ENCODE measurements at regions not wholly inside any gene's neighbourhood (a gene's known extent, or its start where the extent isn't known, plus 50 kb on each side); places are given as distances from the start of the nearest gene placed in this dataset.

GRCh38 chr1:82606546-82606945 is 805.8 kb downstream of the ADGRL2 start:
- H3K9me3 ChIP-seq (ENCODE audit: control insufficient read depth, low read length): no peaks in the 10 kb centered on the region
- H3K79me2 ChIP-seq: no peaks in the 10 kb centered on the region
- TF ChIP-seq, protein P1, sequence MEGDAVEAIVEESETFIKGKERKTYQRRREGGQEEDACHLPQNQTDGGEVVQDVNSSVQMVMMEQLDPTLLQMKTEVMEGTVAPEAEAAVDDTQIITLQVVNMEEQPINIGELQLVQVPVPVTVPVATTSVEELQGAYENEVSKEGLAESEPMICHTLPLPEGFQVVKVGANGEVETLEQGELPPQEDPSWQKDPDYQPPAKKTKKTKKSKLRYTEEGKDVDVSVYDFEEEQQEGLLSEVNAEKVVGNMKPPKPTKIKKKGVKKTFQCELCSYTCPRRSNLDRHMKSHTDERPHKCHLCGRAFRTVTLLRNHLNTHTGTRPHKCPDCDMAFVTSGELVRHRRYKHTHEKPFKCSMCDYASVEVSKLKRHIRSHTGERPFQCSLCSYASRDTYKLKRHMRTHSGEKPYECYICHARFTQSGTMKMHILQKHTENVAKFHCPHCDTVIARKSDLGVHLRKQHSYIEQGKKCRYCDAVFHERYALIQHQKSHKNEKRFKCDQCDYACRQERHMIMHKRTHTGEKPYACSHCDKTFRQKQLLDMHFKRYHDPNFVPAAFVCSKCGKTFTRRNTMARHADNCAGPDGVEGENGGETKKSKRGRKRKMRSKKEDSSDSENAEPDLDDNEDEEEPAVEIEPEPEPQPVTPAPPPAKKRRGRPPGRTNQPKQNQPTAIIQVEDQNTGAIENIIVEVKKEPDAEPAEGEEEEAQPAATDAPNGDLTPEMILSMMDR (IDR thresholded peaks at IDR 0.05): no peak
- no peaks in the 10 kb centered on the region for H3K4me1 ChIP-seq
- H3K9ac ChIP-seq: no peak overlapping the region
- H3K27ac ChIP-seq: no peak overlapping the region
- no peak overlapping the region for H3K4me2 ChIP-seq (ENCODE audit: low read length)
- no peaks in the 10 kb centered on the region for H3K36me3 ChIP-seq (ENCODE audit: control insufficient read depth, insufficient read depth, low read length)
- H3K27me3 ChIP-seq (ENCODE audit: control insufficient read depth, insufficient read depth, low read length): no peaks in the 10 kb centered on the region
- H2AFZ ChIP-seq: no peak overlapping the region
- no peak overlapping the region for H3K4me3 ChIP-seq (ENCODE audit: low read depth, low read length)

- H3K27ac ChIP-seq: no peak overlapping the region
- H3K4me3 ChIP-seq (ENCODE audit: low read depth, low read length): no peak overlapping the region
- TF ChIP-seq, protein P1 (IDR thresholded peaks at IDR 0.05): no peak
These were observed 803.8 kb downstream of the ADGRL2 start for GRCh38 chr1:82604524-82604923.

DNA sequence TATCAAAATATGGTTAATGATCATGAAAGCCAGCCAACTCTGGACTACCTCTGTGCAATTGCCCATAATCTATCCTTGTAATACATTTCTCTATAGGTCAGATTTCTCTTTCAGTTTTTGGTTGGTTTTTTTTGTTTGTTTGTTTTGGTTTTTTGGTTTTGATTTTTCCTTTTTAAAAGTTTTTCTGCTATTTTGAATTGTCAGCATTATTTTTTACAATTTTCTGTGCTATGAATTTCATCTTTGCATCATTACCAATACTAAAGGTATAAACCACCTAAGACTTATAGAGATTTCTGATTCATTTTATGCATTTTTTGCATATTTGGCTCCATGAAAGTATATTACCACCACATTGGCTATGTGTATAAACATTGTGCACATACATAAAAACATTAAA is 799.6 kb downstream of the ADGRL2 start:
- no peaks in the 10 kb centered on the region for H3K79me2 ChIP-seq
- H3K27ac ChIP-seq: no peak overlapping the region
- no peaks in the 10 kb centered on the region for H3K27me3 ChIP-seq (ENCODE audit: control insufficient read depth, insufficient read depth, low read length)
- no peak overlapping the region for H3K9ac ChIP-seq
- no peak overlapping the region for H3K4me3 ChIP-seq (ENCODE audit: low read depth, low read length)
- no peak overlapping the region for H2AFZ ChIP-seq
- no peak overlapping the region for H3K4me2 ChIP-seq (ENCODE audit: low read length)
- no peaks in the 10 kb centered on the region for H3K4me1 ChIP-seq
- TF ChIP-seq, protein P1 (IDR thresholded peaks at IDR 0.05): no peak
- H3K9me3 ChIP-seq (ENCODE audit: control insufficient read depth, low read length): no peaks in the 10 kb centered on the region
- no peaks in the 10 kb centered on the region for H3K36me3 ChIP-seq (ENCODE audit: control insufficient read depth, insufficient read depth, low read length)

More at GRCh38 chr1:82604524-82604923, 803.8 kb downstream of the ADGRL2 start:
- no peaks in the 10 kb centered on the region for H3K36me3 ChIP-seq (ENCODE audit: control insufficient read depth, insufficient read depth, low read length)
- H3K4me2 ChIP-seq (ENCODE audit: low read length): no peak overlapping the region
- no peaks in the 10 kb centered on the region for H3K4me1 ChIP-seq
- H2AFZ ChIP-seq: no peak overlapping the region
- H3K79me2 ChIP-seq: no peaks in the 10 kb centered on the region
- H3K27me3 ChIP-seq (ENCODE audit: control insufficient read depth, insufficient read depth, low read length): no peaks in the 10 kb centered on the region
- no peaks in the 10 kb centered on the region for H3K9me3 ChIP-seq (ENCODE audit: control insufficient read depth, low read length)
- H3K9ac ChIP-seq: no peak overlapping the region

GRCh38 chr1:82598812-82599211 is 798.1 kb downstream of the ADGRL2 start:
- Histone ChIP-seq H3K27me3 (ENCODE audit: control insufficient read depth, insufficient read depth, low read length) (no peaks in the 10 kb centered on the region), H3K27ac (no peak overlapping the region), H3K36me3 (ENCODE audit: control insufficient read depth, insufficient read depth, low read length) (no peaks in the 10 kb centered on the region), H3K4me1 (no peaks in the 10 kb centered on the region), H3K4me3 (ENCODE audit: low read depth, low read length) (no peak overlapping the region), H2AFZ (no peak overlapping the region), H3K4me2 (ENCODE audit: low read length) (no peak overlapping the region), H3K79me2 (no peaks in the 10 kb centered on the region), H3K9me3 (ENCODE audit: control insufficient read depth, low read length) (no peaks in the 10 kb centered on the region), H3K9ac (no peak overlapping the region)
- TF ChIP-seq, protein P1 (IDR thresholded peaks at IDR 0.05): no peak

DNA sequence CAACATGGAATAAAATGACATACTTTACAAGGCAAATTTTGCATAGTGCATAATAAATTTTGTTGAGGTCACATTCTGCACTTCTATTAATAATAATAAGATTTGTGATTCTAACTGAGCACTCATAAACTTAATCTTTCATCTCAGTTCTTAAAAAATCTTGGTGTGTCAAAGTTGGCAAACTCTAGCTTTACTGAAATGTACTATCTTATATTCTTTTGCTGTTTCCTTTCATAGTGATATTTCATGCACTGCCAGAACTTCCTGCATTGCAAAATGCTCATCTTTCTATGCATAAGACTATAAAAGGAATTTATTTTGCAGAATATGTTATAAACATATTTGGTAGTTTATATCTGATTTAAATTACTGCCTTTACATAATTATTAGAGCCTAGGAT is 797.6 kb downstream of the ADGRL2 start:
- no peaks in the 10 kb centered on the region for H3K9me3 ChIP-seq (ENCODE audit: control insufficient read depth, low read length)
- no peaks in the 10 kb centered on the region for H3K79me2 ChIP-seq
- H3K36me3 ChIP-seq (ENCODE audit: control insufficient read depth, insufficient read depth, low read length): no peaks in the 10 kb centered on the region
- H3K4me3 ChIP-seq (ENCODE audit: low read depth, low read length): no peak overlapping the region
- H3K27ac ChIP-seq: no peak overlapping the region
- H3K4me1 ChIP-seq: no peaks in the 10 kb centered on the region
- TF ChIP-seq, protein P1 (IDR thresholded peaks at IDR 0.05): no peak
- H2AFZ ChIP-seq: no peak overlapping the region
- H3K4me2 ChIP-seq (ENCODE audit: low read length): no peak overlapping the region
- H3K27me3 ChIP-seq (ENCODE audit: control insufficient read depth, insufficient read depth, low read length): no peaks in the 10 kb centered on the region
- no peak overlapping the region for H3K9ac ChIP-seq

Measured in parathyroid adenoma (tissue), 2 donors.